ENCODE measurements at regions not wholly inside any gene's neighbourhood (a gene's known extent, or its start where the extent isn't known, plus 50 kb on each side); places are given as distances from the start of the nearest gene placed in this dataset.
"Not testable (repeated sequence)": the region's sequence is repeated elsewhere in the genome, so short reads cannot be mapped to it uniquely, and the experiment has no call there.

- not testable (repeated sequence) for DNase-seq (ENCODE audit: low read depth)
Measured at GRCh38 chr5:91285062-91285461, 98.1 kb downstream of the ARRDC3 start.

DNA sequence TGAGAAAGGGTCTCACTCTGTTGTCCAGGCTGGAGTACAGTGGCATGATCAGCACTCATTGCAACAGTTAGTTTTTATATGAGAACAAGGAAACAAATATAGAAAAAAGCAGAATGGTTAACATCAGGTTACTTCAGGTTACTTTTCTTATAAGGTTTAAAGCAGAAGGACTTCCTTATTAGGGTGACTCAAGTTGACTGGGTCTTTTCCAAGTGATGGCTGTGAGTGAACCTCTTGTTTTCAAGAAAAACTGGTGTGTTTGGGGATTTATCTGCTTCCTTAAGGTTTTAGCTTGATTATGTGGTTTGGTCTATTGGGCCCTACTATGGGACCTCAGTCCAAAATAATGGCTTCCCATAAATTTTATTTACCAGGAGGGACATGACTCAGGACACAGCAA lies 99.2 kb downstream of the ARRDC3 start:
- DNase-seq (ENCODE audit: low read depth), result peak; percentile 74

GRCh38 chr5:91283326-91283725 lies 99.8 kb downstream of the ARRDC3 start:
- no peak for DNase-seq (ENCODE audit: low read depth)

GRCh38 chr5:91282210-91282609 lies 100.9 kb downstream of the ARRDC3 start:
- no peak for DNase-seq (ENCODE audit: low read depth)

DNA sequence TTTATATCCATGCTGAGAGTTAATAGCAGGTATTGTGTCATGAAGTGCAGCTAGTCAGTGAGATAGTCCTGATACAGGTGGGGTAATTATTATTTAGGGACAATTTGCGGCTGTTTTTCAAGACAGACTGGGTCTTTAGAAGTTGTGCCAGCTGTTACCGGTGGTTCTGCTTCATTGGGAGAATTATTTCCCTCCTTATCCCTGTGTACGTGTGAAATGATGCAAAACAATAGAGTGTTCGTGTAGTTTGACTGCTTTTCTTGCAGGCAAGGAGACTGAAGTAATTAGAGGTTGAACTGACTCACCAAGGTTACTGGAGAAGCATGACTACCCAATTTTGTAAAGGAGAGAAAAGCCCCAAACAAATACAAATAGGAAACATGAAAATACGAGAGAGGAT lies 101.7 kb downstream of the ARRDC3 start:
- peak; percentile 96 for DNase-seq (ENCODE audit: low read depth)

GRCh38 chr5:91280362-91281269 lies 102.5 kb downstream of the ARRDC3 start:
- DNase-seq (ENCODE audit: low read depth), result peak; percentile 99

DNA sequence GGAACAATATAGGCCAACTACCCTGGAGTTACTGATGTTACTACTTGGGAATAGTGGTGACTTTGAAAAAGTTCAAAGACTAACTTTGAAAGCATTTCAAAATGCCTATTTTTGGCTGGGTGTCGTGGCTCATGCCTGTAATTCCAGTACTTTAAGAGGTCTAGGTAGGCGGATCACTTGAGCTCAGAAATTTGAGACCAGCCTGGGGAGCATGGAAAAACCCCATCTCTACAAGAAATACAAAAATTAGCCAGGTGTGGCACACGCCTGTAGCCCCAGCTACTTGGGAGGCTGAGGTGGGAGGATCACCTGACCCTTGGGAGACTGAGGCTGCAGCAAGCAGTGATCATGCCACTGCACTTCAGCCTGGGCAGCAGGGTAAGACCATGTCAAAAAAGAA lies 105.3 kb downstream of the ARRDC3 start:
- DNase-seq (ENCODE audit: low read depth), result no peak

GRCh38 chr5:91277093-91277626 lies 106.0 kb downstream of the ARRDC3 start:
- DNase-seq (ENCODE audit: low read depth), result no peak

DNA sequence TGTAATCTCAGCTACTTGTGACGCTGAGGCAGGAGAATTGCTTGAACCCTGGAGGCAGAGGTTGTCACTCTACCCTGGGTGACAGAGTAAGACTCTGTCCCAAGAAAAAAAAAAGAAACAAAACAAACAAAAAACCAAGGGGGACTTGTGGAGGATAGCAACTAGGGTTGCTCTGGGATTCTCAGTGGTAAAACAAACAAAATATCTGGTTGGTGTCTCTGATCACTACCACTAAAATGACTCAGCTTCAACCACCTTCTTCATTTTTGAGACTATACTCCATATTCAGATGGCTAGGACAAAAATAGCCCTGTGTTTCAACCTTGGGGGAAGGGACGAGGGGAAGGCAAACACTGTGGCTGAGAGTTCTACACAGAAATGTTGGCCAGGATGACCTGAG lies 110.3 kb downstream of the ARRDC3 start:
- DNase-seq (ENCODE audit: low read depth), result peak; percentile 58

GRCh38 chr5:91271999-91272398 lies 111.1 kb downstream of the ARRDC3 start:
- DNase-seq (ENCODE audit: low read depth), result no peak

- no peak for DNase-seq (ENCODE audit: low read depth)
Measured at GRCh38 chr5:91269198-91269597, 113.9 kb downstream of the ARRDC3 start.

GRCh38 chr5:91266184-91266705 lies 116.9 kb downstream of the ARRDC3 start:
- DNase-seq (ENCODE audit: low read depth), result peak; percentile 74

- DNase-seq (ENCODE audit: low read depth), result no peak
Measured at GRCh38 chr5:91264311-91265051, 118.6 kb downstream of the ARRDC3 start.

DNA sequence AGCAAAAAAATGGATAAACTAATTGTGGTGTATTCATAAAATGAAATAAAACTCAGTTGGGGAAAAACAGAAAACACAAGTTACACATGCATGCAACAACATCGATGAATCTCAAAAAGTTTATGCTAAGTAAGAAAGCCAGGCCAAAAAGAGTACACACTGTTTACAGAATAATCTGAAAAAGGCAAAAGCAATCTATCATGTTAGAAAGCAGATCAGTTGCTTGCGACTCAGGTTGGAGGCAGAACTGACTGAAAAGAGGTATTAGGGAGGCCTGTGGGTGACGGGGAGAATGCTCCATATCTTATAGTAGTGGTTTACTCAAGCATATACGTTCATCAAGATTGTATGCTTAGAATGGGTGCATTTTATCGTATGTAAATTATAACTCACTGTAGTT lies 119.2 kb downstream of the ARRDC3 start:
- no peak for DNase-seq (ENCODE audit: low read depth)

DNA sequence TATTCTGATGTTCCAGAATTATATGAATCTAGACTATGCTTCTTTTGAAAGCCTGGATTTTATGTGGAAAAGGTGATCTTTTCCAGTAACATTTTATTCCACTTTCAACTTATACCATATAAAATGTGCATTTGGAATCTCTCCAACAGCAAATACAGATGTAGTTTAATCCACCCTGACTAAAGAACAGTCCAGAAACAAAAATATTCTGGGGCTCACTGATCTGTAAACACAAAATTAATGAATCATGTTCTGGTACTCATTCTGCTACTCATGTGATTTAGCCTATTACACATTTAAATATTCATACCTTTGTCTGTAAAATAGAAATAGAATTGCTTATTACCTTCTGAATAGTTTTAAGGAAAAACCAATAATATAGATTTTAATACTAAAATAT lies 125.8 kb downstream of the ARRDC3 start:
- DNase-seq (ENCODE audit: low read depth), result no peak

GRCh38 chr5:91256142-91256524 lies 127.0 kb downstream of the ARRDC3 start:
- no peak for DNase-seq (ENCODE audit: low read depth)

DNA sequence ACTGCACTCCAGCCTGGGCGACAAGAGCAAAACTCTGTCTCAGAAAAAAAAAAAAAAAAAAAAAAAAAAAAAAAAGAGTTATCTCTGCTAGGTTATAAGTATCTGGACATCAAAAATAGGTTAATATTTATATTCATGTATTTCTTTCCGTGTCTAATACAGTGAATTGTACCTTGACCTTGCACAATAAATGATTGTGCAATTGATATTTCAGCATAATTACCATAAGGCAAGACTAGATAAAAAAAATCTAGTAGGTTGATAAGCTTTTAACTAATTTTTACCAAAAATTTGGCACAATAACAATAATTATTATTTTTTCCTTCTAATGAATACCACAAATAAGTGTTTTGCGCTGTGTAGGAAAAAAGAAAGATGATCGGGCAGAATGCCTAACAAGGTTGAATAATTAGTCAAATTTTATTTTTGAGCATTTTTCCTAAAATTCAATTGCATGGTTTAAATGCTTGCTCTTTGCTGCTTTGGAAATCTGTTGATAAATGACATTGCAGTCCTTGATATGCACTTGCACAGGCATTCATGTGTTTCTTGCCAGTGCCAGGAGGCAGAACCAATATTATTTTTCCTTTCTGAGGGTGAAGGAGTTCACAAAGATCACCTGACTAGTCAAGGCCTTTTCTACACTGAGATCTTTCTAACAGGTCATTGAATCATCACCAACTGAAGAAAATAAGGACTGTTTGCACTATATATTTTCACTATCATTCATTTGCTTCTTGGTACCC lies 127.5 kb downstream of the ARRDC3 start:
- DNase-seq (ENCODE audit: low read depth), result no peak

GRCh38 chr5:91252916-91253315 lies 130.2 kb downstream of the ARRDC3 start:
- DNase-seq (ENCODE audit: low read depth), result no peak

- DNase-seq (ENCODE audit: low read depth), result peak; percentile 36
Measured at GRCh38 chr5:91245871-91246270, 137.2 kb downstream of the ARRDC3 start.

- no peak for DNase-seq (ENCODE audit: low read depth)
Measured at GRCh38 chr5:91245074-91245452, 138.1 kb downstream of the ARRDC3 start.

- no peak for DNase-seq (ENCODE audit: low read depth)
Measured at GRCh38 chr5:91244380-91245073, 138.6 kb downstream of the ARRDC3 start.
